NCI-H526 (cell line): ENCODE measurements at regions not wholly inside any gene's neighbourhood (a gene's known extent, or its start where the extent isn't known, plus 50 kb on each side); places are given as distances from the start of the nearest gene placed in this dataset.
"Not testable (repeated sequence)": the region's sequence is repeated elsewhere in the genome, so short reads cannot be mapped to it uniquely, and the experiment has no call there.

Experiments
- DNase-seq, 2 experiments: peaks; one replicate each; lab custom pipeline; 2025; lab: John Stamatoyannopoulos, UW

DNA sequence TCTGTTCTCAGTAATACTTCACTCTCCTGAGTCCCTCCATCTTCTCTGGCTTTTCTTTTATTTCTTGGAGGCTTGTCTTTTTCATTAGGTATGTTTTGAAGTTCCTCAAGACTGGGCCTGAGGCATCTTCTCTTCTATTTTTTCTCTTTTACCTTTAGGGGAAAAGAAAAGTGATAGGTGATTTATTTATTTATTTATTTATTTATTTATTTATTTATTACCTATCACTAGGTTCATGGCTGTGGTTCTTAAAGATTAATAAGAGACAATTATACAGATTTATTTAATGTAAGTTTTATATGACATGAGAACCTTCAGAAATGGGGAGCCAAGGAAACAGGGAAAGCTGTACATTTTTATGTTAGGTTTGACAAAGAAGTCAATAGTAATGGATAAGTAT, 330.3 kb upstream of the RBMS3 start:
- DNase-seq, result no peak

DNA sequence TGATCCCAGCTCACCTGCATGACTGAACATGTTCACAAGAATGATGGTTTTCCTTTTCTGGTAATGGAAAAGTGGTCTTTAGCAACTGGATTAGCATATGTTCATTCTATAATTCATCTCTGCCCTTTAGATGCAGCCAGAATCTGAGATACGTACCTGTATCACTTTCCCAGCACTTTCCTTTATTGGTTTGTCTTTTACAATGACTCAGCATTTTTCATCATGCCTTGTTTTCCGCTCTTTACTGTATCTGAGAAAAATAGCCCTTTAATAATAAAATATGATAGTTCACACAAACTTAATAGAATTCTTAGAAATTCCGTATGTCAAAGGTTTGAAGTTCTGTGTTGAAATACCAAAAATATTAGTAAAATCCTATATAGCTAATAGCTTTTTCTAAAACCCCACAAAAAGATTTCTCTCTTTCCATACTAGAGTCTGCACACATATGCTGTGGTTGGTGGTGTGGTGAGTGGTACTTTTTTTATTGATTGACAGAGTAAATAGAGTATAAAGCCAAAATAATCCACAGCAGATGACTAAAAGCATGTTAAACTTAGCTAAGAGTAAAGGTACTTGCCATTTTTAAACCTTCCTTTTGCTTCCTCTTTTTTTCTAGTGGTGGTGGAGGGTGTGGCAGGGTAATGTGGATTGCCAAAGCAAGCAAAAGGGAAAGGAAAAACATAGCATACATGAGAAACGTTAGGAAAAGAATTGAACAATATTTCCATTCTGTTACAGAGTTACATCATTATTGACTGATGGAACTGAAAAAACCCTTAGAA, 328.9 kb upstream of the RBMS3 start:
- DNase-seq, result no peak

DNA sequence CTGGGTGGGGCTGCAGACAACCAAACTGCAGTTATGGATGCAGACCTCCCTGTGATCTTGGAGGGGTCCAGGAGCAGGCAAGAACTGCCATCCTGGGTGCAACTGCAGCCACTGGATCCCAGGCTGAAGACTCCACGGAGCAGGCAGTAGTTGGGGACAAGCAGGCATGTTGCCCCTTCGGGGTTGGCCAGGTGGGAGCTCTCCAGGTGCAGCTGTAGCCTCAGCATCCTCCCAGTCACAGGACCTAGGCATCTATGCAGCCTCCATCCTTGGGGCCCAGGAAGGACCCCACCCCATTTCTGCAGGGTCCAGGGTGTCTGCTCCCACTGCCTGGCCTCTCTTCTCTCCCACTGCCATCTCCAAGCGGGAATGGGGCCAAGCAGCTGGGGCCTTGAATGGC, 322.2 kb upstream of the RBMS3 start:
- DNase-seq, result no peak

DNA sequence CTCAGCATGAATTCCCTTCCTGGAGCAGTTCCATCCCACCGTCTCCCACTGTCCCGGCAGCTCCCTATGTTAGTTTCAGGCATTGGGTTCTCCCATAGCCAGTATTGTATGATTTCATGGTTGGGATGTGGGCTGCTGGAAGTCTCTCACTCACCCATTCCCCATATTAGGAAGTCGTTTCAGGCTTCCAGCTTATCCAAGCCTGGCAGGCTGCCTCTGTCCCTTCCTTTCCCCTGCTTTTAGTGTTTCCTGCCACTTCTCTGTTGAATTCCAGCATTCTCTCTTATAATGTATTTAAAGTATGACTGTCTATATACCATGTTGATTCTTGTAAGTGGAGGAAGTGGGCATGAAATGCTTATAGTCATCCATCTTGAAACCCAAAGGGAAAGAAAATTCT, 309.7 kb upstream of the RBMS3 start:
- no peak for DNase-seq

DNA sequence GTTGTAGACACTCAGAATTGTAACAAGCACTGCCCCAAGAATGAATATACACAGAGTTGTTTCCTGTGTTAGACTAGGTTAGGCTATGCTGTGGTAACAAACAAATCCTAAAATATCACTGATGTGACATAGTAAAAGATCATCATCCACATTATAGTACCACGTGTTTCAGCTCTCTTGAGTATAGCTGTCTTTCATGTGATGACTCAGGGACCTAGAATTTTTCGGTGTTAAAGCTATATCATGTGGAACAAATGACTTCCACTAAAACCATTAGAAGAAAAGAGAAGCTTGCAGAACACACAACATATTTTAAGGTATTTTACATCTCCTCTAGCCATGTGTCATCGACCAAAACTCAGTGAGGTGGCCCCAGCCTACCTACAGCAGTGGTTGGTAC, 307.9 kb upstream of the RBMS3 start:
- no peak for DNase-seq

DNA sequence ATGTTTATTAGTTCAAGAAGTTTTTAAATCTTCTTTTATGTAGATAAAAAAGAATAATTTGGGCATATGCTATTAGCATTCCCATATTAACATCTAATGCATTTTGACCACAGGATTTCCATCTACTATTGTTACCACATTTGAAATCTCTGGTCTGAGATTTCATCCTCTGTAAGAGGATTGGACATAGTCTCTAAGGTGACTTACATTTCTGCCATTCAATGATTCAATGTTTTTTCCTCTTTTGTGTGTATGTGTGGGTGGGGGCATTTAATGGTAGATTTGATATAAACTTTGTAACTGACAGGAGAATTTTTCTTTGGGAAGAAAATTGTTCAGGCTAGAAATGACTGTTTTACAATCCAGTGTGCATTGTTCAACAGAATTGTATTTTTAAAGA, 307.3 kb upstream of the RBMS3 start:
- DNase-seq, result no peak

DNA sequence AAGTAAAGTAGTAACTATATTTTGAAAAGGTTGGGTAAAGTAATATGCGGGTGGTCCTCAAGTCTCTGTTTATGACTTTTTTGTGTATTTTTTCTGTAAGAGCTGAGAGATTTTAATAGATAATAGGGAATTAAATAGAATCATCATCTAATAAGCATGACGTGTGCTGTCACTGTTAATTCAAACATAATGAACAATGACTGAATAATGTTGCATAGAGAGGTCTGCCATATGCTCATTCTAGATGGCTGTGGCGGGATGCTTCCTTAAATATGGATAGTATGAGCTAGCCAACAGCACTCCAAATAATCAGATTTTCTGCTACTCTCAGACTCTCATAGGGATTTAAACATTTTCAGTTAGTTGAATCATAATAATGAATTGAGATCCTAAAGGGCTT, 302.8 kb upstream of the RBMS3 start:
- DNase-seq, result no peak

DNA sequence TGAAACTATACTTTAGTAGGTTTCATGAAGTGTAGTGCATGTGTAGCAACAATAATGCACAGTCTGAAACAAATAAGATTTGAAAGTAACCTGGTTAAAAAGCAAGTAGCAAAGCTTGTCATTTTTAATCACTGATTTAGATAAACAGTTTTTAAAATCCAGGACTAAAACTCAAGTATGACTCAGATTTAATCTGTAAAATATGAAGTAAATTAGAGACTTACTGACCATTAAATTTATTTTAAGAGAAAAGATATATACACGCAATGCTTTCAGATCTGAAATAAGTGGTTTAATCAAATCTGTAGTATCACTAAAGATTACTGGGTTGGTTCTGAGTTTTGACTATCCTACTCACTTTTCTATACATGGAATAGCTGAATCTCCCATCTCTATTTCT, 300.7 kb upstream of the RBMS3 start:
- no peak for DNase-seq

DNA sequence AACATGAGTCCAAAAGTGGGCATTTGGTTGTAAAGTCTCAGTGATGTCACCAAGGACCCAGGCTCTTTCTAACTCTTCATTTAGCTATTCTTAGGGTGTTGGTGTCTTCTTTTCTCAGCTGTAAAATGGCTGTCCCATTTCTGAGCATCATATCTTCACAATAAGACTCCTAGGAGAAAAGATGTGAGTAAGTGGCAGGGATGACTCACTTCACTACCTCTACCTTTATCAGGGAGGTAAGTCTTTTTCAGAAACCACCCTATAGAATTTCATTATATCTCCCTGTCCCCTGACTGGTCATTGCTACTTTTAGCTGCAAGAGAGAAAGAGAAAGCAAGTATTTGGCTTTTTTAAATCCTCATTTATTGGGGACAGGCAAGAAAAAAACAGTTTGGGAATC, 300.2 kb upstream of the RBMS3 start:
- DNase-seq, result no peak

DNA sequence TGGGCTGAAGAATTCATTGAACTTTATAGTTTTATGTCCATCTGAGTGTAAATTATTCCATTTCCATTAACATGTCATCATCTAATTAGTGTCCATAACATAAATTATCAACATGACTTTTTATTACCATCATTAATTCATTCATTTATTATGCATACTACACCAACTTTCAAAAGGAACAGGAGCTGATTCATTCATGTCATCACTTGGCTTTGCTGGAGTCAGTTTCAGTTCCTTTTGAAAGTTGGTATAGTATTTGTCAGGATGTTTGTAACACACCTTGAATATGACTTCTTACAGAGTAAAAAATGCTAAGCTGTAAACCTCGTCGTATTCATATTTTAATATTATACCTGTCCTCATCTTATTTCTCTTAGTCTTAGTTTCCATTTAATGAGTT, 298.0 kb upstream of the RBMS3 start:
- no peak for DNase-seq

DNA sequence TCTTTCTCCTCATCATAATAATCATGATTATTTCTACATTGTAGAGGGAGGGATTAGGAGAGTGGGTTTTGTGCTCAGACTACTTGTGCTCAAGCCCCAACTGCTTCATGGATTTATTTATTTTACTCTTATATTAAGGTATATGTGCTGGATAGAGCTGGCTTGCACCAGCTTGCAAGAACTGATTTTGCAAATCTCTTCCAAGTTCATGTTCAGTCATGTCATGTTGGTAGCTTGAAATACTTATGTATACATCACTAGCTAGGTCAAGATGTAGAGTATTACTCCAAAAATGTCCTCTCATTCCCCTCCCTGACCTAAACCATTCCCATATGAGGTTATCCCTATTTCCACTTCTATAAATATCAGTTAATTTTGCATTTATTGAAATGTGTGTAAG, 293.9 kb upstream of the RBMS3 start:
- no peak for DNase-seq

DNA sequence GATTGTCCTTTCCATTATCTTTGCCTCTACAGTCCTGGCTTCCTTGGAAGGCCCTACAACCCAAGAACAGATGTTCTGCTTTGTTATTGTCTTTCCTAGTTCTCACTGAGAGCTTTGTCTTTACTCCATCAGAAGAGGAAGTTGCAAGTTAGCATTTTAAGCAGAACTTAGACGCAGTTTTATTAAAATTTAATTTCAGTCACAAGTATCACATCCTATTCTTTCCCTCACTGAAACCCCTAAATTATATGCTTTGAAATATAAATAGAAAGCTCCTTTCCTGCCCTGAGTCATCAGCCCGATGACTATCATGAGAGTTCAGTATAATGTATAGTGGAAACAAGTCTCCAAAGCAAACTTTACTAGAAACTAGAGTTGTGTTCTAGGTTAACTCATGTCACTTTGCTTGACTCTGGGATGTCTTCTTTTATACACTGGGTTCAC, 291.2 kb upstream of the RBMS3 start:
- DNase-seq, result no peak

DNA sequence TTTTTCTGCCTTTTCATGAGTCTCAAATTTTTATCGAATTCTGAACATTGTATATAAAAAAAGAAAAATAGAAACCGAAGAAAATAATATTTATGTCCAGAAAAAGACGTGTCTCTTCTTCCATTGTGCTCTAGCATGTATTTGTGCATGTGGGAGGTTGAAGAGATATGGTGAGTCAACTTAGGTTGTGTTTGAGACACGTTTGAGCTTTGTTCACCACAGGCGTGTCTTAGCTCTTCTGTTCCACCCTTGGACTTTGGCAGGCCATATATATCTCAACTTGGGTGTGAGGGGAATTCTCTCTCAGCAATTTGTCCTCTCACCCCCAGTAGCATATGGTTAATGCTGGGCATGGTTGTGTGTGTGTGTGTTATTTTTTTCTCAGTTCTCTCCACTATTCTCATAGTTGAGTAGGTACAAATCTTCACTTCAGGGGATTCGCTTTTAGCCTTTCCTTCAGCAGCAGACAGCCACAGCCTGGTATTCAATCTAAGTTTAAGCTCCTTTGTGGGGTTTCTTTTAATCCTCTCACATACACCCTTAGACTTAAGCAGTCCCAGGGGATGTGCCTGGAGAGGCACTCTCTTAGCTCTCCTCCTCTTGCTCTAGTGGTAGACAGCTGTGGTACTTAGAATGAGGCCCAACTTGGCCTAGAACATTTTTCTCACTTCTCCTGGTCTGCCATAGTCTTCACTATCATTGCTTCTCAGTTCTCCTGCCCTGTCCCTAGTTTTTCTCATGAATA, 286.5 kb upstream of the RBMS3 start:
- DNase-seq, result no peak

DNA sequence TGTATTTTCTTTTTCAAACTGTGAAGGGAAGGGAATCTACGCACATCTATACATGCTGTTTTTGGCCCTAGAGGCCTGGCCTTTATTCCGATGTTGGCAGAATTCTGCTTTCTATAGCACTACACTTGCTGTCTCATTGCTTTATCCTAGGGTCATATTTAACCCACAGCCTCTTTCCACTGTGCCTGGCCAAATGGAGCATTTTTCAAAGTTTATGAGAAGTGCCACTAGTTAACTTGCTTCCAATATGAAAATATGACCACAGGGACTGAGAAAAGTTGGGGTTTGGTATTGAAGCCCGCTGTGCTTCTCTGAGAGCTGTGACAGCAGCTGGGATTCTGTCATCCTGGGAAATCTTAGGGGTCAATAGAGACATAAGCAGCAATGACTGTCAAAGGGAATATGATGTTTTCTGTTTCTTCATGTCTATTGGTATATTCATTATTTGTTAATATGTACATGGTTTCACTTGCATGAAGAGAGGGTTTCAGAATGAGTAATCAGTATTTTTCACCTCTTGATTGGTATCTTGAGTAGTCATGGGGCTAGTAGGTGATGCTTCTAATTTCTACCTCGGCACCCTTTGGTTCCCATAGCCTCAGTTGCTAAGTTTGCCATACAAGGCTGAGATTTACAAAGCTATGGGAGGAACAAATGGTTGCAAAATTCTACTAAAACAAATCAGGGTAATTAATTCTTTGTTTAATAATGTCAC, 275.8 kb upstream of the RBMS3 start:
- DNase-seq, result no peak

DNA sequence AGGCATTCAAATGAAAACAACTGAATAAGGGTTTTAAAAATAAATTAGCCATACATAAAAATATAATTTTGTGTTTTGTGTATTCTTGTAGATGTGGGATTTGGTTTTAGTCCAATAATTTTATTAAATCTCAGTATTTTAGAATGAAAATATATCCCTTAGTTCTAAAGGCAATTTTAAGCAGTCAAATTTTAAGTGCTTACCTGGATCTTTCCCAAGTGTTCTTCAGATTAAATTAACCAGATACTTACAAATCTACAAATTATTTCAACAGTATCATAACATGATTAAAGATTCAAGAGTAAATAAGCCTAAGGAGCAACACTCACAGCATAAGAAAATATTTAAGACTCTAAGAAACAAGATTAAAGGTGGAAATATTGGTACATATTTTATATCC, 275.0 kb upstream of the RBMS3 start:
- DNase-seq, result no peak

DNA sequence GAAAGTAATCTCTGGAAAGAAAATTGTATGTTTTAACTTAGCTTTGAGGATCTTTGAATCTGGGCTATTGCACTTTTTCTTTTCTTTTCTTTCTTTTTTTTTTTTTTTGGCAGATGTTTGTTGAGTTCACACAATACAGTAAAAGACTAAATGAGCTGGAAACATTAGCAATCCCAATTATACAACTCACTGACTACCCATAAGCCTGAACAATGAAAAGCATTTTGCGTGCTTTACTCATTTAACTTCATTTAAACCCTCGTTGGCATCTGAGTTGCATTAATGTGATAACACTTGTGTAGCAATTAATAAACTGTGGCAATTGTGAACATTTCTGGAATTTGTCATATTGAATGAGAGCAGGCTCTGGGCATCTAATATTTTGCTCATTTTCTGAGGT, 269.4 kb upstream of the RBMS3 start:
- DNase-seq, result no peak

DNA sequence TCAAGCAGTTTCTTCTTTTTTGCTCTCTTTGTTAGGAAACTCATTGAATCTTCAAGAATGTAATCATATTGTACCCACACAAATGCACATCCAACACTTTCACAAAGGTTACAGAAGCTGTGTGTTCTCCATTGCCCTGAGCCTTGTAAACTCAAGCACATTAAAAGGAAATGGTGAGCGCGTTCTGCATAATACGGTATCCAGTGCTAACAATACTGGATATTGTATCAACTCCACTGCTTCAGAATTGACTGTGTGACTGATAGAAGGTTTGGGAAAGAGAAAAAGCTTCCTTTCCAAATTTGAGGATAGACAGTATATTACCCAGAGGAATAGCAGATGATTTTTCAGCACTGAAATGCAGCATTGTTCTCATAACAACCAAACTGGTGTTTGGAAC, 268.9 kb upstream of the RBMS3 start:
- no peak for DNase-seq

DNA sequence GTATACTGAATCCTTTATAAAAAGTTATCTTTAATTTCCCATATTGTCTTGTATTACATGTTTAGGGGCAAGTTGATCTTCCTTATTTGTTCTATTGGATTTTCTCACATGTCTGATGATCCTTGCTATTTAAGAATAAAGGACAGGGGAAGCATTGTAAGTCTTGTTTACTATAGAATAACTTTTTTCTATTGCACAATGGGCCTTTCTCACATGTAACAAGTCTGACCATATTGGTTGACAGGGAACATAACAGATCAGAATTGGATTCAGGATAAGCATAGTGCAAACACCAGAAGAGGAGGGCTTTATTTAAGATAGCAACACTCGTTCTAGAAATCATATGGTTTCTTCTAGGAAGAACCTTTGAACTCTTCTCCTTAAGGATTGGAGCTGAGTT, 257.9 kb upstream of the RBMS3 start:
- no peak for DNase-seq

DNA sequence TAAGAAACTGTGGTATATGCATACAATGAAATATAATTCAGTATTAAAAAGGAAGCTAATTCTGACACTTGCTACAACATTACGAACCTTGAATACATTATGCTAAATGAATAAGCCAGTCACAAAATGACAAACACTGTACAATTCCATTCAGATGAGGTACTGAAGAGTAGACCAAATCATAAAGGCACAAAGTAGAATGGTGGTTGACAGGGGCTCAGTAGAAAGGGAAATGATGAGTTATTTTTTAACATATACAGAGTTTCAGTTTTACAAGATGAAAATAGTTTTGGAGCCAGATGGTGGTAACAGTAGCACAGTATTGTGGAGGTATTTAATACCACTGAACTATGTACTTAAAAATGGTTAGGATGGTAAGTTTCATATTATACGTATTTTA, 254.6 kb upstream of the RBMS3 start:
- no peak for DNase-seq

DNA sequence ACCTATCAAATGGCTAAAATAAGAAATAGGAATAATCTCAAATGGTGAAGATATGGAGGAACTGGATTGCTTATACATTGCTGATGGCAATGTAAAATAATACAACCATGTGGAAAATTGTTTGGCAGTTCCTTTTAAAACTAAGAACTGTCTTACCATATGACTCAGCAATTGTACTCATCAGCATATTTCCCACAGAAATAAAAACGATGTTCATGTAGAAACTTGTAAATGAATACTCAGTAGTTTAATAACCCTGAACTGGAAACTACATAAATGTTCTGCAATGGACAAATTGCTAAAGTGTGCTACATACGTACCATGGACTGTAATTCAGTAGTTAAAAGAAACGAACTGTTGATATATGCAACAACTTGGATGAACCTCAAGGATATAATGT, 253.9 kb upstream of the RBMS3 start:
- no peak for DNase-seq

DNA sequence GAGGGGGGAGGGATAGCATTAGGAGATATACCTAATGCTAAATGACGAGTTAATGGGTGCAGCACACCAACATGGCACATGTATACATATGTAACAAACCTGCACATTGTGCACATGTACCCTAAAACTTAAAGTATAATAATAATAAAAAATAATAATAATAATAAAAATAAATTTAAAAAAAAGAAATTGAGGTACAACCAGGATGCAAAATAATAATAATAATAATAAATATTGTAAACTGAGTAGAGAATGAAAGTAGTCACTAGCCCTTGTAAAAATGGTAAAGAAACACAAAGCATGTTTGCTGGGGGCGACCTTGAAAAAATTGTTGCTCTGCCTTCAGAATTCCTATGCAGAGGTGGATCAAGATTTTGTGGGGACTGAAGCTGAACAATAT, 249.7 kb upstream of the RBMS3 start:
- not testable (repeated sequence) for DNase-seq

DNA sequence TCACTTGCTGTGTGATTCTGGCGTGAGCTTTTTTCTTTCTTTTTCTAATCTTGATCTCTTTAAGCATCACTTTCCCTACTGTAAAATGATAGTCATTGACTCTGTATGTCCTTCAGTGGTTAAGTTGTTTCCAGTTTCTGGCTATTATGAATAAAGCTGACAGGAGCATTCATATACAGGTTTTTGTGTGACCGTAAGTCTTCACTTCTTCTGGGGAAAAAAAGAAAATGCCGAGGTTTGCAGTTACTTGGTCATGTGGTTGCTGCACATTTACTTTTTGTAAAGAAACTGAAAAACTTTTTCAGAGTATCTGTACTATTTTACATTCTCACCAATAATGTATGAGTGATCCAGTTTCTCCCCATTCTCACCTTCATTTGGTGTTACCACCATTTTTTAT, 247.4 kb upstream of the RBMS3 start:
- DNase-seq, result no peak

DNA sequence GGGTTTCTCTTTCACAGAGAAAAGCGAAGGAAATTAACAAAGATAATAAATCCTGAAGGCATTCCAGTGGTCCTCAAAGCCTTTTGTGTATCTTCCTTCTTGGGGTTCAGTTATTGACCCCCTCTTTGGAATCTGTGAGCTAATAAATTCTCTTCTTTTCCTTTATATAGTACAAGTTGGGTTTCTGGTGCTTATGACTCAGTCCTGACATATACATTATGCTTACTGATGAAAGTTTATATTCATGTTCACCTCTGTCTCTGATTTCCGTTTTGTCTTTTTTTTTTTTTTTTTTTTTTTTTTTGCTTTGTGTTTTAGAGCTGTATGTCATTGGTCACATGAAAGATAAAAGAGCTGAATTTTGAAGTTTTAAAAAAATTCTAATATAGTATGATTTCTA, 230.7 kb upstream of the RBMS3 start:
- DNase-seq, result no peak
